ENCODE measurements at regions not wholly inside any gene's neighbourhood (a gene's known extent, or its start where the extent isn't known, plus 50 kb on each side); places are given as distances from the start of the nearest gene placed in this dataset.

DNA sequence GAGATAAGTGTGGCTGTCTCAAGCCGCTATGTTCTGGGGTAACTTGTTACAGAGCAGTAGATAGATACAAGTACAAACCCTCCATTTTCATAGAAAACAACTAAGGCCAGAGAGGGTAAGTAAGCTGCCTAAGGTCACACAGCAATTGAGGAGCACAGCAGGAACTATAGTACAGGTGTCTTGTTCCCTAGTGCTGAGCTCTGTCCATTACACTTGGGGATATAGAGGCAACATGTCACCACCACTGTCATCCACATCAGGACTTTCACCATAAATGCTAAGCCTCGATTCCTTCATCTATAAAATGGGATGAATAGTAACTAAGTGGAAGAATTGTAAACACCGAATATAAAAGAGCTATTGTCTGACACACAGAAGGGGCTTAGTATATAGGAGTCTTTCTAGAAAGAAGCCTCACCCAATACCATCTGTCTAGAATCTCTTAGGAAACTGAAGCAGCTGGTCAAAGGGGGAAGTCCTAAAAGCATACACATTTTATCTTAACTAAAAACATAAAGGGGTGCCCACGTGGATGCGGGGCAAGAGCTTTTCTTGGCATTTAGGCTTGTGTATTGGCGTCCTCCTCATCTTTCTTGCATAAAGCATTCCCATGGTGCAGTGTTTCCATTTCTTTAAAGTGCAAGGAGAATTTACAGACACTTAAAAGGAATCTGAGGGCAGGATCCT is 93.8 kb upstream of the ALX4 start:
- TF ChIP-seq, protein P1, sequence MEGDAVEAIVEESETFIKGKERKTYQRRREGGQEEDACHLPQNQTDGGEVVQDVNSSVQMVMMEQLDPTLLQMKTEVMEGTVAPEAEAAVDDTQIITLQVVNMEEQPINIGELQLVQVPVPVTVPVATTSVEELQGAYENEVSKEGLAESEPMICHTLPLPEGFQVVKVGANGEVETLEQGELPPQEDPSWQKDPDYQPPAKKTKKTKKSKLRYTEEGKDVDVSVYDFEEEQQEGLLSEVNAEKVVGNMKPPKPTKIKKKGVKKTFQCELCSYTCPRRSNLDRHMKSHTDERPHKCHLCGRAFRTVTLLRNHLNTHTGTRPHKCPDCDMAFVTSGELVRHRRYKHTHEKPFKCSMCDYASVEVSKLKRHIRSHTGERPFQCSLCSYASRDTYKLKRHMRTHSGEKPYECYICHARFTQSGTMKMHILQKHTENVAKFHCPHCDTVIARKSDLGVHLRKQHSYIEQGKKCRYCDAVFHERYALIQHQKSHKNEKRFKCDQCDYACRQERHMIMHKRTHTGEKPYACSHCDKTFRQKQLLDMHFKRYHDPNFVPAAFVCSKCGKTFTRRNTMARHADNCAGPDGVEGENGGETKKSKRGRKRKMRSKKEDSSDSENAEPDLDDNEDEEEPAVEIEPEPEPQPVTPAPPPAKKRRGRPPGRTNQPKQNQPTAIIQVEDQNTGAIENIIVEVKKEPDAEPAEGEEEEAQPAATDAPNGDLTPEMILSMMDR (IDR thresholded peaks at IDR 0.05), result no peak
- TF ChIP-seq SIN3A (IDR thresholded peaks at IDR 0.05; ENCODE audit: borderline replicate concordance, insufficient read depth, low read depth, low read length), result no peak

Measured in Panc1 (cell line).